ENCODE measurements at regions not wholly inside any gene's neighbourhood (a gene's known extent, or its start where the extent isn't known, plus 50 kb on each side); places are given as distances from the start of the nearest gene placed in this dataset.
"Not testable (repeated sequence)": the region's sequence is repeated elsewhere in the genome, so short reads cannot be mapped to it uniquely, and the experiment has no call there.

DNA sequence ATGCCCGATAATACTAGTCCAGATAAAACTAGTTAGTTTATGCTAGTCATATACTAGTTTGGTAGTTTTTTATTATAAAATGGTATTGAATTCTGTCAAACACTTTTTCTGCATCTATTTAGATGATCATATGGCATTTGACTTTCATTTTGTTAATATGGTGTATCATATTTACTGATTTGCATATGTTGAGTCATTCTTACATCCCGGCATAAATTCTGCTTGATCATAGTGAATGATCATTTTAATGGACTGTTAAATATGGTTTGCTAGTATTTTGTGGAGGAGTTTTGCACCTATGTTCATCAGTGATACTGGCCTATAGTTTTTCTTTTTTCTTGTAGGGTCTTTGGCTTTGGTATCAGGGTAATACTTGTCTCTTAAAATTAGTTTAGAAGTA, 365.6 kb downstream of the TAF11L14 start:
- no peak for DNase-seq (ENCODE audit: low read depth)
- TF ChIP-seq, protein P1, sequence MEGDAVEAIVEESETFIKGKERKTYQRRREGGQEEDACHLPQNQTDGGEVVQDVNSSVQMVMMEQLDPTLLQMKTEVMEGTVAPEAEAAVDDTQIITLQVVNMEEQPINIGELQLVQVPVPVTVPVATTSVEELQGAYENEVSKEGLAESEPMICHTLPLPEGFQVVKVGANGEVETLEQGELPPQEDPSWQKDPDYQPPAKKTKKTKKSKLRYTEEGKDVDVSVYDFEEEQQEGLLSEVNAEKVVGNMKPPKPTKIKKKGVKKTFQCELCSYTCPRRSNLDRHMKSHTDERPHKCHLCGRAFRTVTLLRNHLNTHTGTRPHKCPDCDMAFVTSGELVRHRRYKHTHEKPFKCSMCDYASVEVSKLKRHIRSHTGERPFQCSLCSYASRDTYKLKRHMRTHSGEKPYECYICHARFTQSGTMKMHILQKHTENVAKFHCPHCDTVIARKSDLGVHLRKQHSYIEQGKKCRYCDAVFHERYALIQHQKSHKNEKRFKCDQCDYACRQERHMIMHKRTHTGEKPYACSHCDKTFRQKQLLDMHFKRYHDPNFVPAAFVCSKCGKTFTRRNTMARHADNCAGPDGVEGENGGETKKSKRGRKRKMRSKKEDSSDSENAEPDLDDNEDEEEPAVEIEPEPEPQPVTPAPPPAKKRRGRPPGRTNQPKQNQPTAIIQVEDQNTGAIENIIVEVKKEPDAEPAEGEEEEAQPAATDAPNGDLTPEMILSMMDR (conservative IDR thresholded peaks at IDR 0.05; ENCODE audit: low read length), result no peak
- no peak overlapping the region for H3K4me3 ChIP-seq (ENCODE audit: low read length)

DNA sequence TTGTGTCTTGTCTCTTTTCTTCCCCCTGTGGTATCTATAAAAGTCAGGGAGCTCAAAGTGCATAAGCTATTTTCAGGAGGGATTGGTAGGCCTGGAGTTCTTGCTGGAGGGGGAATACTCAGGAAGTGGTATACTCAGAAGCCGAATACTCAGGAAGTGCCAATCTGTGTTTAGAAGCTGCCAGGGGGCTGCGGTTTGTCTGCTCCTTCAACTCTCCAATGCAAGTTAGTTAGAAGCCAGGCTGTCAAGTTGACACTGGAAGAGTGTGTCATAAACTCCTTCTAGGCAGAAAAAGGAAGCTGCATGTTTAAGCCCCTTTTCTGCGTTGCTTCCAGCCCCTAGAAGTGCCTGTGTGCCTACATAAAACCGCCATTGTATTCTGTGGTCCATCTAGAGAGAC, 366.5 kb downstream of the TAF11L14 start:
- TF ChIP-seq, protein P1 (conservative IDR thresholded peaks at IDR 0.05; ENCODE audit: low read length), result no peak
- DNase-seq (ENCODE audit: low read depth), result no peak
- no peak overlapping the region for H3K4me3 ChIP-seq (ENCODE audit: low read length)

DNA sequence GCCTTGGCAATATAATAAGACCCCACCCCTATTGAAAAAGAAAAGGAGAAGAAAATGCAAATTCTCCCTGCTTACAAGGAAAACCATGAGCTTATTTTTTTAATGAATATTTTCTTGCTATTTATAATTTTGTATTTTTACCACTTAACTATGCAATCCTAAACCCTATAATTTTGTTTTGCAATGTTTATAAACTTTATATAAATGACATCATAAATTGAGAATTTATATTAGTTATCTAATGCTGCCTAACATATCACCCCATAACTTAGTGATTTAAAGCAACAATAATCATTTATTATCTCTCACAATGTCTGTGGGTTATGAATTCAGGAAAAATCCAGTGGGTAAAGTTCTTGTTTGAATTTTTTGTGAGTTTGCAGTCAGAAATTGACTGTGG, 369.1 kb downstream of the TAF11L14 start:
- TF ChIP-seq, protein P1 (conservative IDR thresholded peaks at IDR 0.05; ENCODE audit: low read length), result no peak
- DNase-seq (ENCODE audit: low read depth), result no peak
- H3K4me3 ChIP-seq (ENCODE audit: low read length), result no peak overlapping the region

DNA sequence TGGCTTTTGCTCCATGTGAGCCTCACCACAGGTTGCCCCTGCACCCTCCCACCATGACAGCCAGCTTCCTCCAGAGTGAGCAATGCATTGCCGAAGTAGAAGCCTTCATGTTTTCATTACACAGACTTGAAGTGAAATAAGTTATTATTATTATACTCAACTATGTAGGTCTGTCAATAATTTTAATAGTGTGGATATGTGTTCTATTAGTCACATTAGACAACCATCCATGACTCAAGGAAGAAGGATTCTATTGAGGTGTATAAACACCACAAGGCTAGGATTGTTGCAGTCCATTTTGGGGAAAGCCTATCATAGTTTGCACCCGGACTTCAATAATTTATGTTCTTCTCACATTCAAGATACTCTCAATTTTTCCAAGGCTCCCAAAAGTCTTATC, 369.5 kb downstream of the TAF11L14 start:
- DNase-seq (ENCODE audit: low read depth), result no peak
- H3K4me3 ChIP-seq (ENCODE audit: low read length), result no peak overlapping the region
- TF ChIP-seq, protein P1 (conservative IDR thresholded peaks at IDR 0.05; ENCODE audit: low read length), result no peak

DNA sequence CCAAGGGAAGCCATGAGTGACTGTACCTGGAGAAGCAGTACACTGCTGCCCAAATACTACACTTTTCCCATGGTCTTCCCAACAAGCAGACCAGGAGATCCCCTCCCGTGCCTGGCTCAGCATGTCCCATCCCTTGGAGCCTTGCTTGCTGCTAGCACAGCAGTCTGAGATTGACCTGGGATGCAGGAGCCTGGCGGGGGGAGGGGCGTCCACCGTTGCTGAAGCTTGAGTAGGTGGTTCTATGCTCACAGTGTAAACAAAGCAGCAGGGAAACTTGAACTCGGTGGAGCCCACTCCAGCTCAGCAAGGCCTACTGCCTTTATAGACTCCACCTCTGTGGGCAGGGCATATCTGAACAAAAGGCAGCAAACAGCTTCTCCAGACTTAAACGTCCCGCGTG, 372.0 kb downstream of the TAF11L14 start:
- DNase-seq (ENCODE audit: low read depth); H3K4me3 ChIP-seq (ENCODE audit: low read length): not testable (repeated sequence)

DNA sequence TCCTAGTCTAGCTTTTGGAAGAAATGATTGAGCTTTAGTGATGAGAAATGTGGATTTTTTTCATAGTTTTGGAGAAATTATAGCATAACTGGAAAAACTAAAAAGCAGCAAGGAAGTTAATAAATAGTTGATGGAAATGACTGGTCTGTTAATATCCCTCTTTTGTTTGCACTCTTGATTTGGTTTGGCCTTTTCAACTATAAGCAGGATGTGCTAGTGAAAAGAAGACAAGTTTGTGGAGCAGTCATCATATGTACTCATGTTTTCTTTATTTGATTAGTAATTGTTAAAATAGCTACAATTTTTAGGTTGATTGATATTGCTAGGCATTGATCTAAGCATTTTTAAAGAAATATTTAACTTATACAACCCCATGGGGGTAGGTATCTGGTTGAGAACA, 374.7 kb downstream of the TAF11L14 start:
- TF ChIP-seq, protein P1 (conservative IDR thresholded peaks at IDR 0.05; ENCODE audit: low read length), result no peak
- H3K4me3 ChIP-seq (ENCODE audit: low read length), result no peak overlapping the region
- DNase-seq (ENCODE audit: low read depth), result no peak

DNA sequence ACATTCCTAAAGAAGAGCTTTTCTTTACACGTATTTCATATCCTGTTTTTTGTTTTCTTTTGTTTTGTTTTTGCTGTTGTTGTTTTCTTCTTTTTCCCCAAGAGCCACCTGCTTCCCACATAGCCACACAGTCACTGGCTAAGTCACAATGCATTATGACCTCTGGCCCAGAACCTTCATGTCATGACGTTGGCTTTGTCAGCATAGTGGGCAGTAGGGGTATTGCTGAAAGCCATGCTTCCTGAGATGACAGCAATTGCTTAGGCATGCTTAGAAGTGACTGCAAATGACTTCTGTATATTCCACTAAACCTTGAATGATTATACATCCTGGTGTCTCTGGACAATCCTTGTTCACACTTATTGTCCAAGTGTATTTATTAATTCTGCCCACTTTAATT, 375.8 kb downstream of the TAF11L14 start:
- DNase-seq (ENCODE audit: low read depth), result no peak
- TF ChIP-seq, protein P1 (conservative IDR thresholded peaks at IDR 0.05; ENCODE audit: low read length), result no peak
- no peak overlapping the region for H3K4me3 ChIP-seq (ENCODE audit: low read length)

DNA sequence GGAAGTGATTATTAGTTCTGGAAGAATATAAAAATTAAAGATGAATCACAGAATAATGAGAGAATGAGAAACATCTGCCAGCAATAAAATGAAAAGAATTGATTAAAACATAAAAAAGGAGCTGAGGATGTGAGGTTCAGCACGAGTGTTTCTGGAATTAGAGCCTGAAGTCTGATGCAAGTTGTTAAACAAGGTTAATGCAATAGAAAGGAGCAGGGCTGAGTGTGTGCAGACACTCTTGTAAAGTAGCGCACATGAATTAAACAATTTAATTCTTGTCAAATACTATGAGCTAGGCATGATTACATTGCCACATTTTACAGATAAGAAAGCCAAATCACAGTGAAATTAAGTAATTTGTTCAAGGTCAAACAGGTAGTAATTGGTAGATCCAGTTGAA, 384.2 kb downstream of the TAF11L14 start:
- no peak overlapping the region for H3K4me3 ChIP-seq (ENCODE audit: low read length)
- DNase-seq (ENCODE audit: low read depth), result no peak
- TF ChIP-seq, protein P1 (conservative IDR thresholded peaks at IDR 0.05; ENCODE audit: low read length), result no peak

Data from AG10803 (cell line).